Astrocyte (in vitro differentiated cells and primary cell): ENCODE measurements at regions not wholly inside any gene's neighbourhood (a gene's known extent, or its start where the extent isn't known, plus 50 kb on each side); places are given as distances from the start of the nearest gene placed in this dataset.
A peak's percentile ranks its signal among the peaks of the same experiment; 100 is the strongest.

Experiments used
- CTCF ChIP-seq: IDR thresholded peaks from 2 replicates; pipeline ENCODE4 v1.5.1; 2011; ENCODE audit warnings: low read depth, mild to moderate bottlenecking, inconsistent platforms, low read length, moderate library complexity; ENCODE audit not compliant: insufficient read depth
- EZH2 ChIP-seq: IDR thresholded peaks from 2 replicates; pipeline ENCODE4 v1.6.1; 2012; ENCODE audit warnings: mild to moderate bottlenecking, low read length, inconsistent platforms; ENCODE audit not compliant: insufficient read depth

- TF ChIP-seq CTCF = peak; percentile 32
- TF ChIP-seq EZH2 = no peak
Measured at GRCh38 chr20:40251284-40251932, 437.6 kb downstream of the MAFB start.
